ENCODE measurements at regions not wholly inside any gene's neighbourhood (a gene's known extent, or its start where the extent isn't known, plus 50 kb on each side); places are given as distances from the start of the nearest gene placed in this dataset.

- Mint-ChIP-seq H3K4me3 (no peak overlapping the region), H3K27ac (no peak overlapping the region), H3K36me3 (ENCODE audit: low read depth) (peaks cover under 1% of the 10 kb centered on the region; the same call in 1 of the 3 replicates), H3K9me3 (peaks cover under 1% of the 10 kb centered on the region; the same call in 1 of the 3 replicates), H3K27me3 (ENCODE audit: insufficient read depth, low read depth, poor library complexity) (peaks cover 2% of the 10 kb centered on the region), H3K4me1 (no peaks in the 10 kb centered on the region)
- H3K79me2 ChIP-seq (replicated peaks; ENCODE audit: insufficient read depth), result no peaks in the 10 kb centered on the region
- H3K27ac ChIP-seq (ENCODE audit: low read depth), result no peak overlapping the region
- no peaks in the 10 kb centered on the region for H3K36me3 ChIP-seq (ENCODE audit: insufficient read depth)
- H2AFZ ChIP-seq, result no peak overlapping the region
- DNase-seq (ENCODE audit: low spot score), result no peak
- H3K4me3 ChIP-seq, result no peak overlapping the region
- H4K20me1 ChIP-seq (replicated peaks; ENCODE audit: insufficient read depth), result no peaks in the 10 kb centered on the region
- H3K4me1 ChIP-seq (ENCODE audit: insufficient read depth), result no peaks in the 10 kb centered on the region
- no peaks in the 10 kb centered on the region for H3K9me2 ChIP-seq (ENCODE audit: insufficient read depth)
- TF ChIP-seq, protein P1, sequence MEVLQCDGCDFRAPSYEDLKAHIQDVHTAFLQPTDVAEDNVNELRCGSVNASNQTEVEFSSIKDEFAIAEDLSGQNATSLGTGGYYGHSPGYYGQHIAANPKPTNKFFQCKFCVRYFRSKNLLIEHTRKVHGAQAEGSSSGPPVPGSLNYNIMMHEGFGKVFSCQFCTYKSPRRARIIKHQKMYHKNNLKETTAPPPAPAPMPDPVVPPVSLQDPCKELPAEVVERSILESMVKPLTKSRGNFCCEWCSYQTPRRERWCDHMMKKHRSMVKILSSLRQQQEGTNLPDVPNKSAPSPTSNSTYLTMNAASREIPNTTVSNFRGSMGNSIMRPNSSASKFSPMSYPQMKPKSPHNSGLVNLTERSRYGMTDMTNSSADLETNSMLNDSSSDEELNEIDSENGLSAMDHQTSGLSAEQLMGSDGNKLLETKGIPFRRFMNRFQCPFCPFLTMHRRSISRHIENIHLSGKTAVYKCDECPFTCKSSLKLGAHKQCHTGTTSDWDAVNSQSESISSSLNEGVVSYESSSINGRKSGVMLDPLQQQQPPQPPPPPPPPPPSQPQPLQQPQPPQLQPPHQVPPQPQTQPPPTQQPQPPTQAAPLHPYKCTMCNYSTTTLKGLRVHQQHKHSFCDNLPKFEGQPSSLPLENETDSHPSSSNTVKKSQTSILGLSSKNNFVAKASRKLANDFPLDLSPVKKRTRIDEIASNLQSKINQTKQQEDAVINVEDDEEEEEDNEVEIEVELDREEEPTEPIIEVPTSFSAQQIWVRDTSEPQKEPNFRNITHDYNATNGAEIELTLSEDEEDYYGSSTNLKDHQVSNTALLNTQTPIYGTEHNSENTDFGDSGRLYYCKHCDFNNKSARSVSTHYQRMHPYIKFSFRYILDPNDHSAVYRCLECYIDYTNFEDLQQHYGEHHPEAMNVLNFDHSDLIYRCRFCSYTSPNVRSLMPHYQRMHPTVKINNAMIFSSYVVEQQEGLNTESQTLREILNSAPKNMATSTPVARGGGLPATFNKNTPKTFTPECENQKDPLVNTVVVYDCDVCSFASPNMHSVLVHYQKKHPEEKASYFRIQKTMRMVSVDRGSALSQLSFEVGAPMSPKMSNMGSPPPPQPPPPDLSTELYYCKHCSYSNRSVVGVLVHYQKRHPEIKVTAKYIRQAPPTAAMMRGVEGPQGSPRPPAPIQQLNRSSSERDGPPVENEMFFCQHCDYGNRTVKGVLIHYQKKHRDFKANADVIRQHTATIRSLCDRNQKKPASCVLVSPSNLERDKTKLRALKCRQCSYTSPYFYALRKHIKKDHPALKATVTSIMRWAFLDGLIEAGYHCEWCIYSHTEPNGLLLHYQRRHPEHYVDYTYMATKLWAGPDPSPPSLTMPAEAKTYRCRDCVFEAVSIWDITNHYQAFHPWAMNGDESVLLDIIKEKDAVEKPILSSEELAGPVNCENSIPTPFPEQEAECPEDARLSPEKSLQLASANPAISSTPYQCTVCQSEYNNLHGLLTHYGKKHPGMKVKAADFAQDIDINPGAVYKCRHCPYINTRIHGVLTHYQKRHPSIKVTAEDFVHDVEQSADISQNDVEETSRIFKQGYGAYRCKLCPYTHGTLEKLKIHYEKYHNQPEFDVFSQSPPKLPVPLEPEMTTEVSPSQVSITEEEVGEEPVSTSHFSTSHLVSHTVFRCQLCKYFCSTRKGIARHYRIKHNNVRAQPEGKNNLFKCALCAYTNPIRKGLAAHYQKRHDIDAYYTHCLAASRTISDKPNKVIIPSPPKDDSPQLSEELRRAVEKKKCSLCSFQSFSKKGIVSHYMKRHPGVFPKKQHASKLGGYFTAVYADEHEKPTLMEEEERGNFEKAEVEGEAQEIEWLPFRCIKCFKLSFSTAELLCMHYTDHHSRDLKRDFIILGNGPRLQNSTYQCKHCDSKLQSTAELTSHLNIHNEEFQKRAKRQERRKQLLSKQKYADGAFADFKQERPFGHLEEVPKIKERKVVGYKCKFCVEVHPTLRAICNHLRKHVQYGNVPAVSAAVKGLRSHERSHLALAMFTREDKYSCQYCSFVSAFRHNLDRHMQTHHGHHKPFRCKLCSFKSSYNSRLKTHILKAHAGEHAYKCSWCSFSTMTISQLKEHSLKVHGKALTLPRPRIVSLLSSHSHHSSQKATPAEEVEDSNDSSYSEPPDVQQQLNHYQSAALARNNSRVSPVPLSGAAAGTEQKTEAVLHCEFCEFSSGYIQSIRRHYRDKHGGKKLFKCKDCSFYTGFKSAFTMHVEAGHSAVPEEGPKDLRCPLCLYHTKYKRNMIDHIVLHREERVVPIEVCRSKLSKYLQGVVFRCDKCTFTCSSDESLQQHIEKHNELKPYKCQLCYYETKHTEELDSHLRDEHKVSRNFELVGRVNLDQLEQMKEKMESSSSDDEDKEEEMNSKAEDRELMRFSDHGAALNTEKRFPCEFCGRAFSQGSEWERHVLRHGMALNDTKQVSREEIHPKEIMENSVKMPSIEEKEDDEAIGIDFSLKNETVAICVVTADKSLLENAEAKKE (CRISPR knock-in tag; IDR thresholded peaks at IDR 0.05), result no peak
- TF ChIP-seq EZH2 (IDR thresholded peaks at IDR 0.05; ENCODE audit: low read depth, unreplicated experiment) (no peak), JUNB (IDR thresholded peaks at IDR 0.05; ENCODE audit: unreplicated experiment) (no peak), ZNF114 (CRISPR knock-in tag; IDR thresholded peaks at IDR 0.05) (no peak), CREB1 (CRISPR knock-in tag; IDR thresholded peaks at IDR 0.05; ENCODE audit: low read depth) (no peak), CTCF (conservative IDR thresholded peaks at IDR 0.05; ENCODE audit: low read depth in 2 of 2) (no peak), POLR2AphosphoS5 (IDR thresholded peaks at IDR 0.05; ENCODE audit: low read depth) (no peak), EZH2phosphoT487 (IDR thresholded peaks at IDR 0.05; ENCODE audit: unreplicated experiment) (no peak)
- TF ChIP-seq, protein P2, sequence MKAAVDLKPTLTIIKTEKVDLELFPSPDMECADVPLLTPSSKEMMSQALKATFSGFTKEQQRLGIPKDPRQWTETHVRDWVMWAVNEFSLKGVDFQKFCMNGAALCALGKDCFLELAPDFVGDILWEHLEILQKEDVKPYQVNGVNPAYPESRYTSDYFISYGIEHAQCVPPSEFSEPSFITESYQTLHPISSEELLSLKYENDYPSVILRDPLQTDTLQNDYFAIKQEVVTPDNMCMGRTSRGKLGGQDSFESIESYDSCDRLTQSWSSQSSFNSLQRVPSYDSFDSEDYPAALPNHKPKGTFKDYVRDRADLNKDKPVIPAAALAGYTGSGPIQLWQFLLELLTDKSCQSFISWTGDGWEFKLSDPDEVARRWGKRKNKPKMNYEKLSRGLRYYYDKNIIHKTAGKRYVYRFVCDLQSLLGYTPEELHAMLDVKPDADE (IDR thresholded peaks at IDR 0.05), result no peak
- TF ChIP-seq, protein P3, sequence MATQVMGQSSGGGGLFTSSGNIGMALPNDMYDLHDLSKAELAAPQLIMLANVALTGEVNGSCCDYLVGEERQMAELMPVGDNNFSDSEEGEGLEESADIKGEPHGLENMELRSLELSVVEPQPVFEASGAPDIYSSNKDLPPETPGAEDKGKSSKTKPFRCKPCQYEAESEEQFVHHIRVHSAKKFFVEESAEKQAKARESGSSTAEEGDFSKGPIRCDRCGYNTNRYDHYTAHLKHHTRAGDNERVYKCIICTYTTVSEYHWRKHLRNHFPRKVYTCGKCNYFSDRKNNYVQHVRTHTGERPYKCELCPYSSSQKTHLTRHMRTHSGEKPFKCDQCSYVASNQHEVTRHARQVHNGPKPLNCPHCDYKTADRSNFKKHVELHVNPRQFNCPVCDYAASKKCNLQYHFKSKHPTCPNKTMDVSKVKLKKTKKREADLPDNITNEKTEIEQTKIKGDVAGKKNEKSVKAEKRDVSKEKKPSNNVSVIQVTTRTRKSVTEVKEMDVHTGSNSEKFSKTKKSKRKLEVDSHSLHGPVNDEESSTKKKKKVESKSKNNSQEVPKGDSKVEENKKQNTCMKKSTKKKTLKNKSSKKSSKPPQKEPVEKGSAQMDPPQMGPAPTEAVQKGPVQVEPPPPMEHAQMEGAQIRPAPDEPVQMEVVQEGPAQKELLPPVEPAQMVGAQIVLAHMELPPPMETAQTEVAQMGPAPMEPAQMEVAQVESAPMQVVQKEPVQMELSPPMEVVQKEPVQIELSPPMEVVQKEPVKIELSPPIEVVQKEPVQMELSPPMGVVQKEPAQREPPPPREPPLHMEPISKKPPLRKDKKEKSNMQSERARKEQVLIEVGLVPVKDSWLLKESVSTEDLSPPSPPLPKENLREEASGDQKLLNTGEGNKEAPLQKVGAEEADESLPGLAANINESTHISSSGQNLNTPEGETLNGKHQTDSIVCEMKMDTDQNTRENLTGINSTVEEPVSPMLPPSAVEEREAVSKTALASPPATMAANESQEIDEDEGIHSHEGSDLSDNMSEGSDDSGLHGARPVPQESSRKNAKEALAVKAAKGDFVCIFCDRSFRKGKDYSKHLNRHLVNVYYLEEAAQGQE (IDR thresholded peaks at IDR 0.05; ENCODE audit: unreplicated experiment), result no peak
- no peaks in the 10 kb centered on the region for H3F3A ChIP-seq (replicated peaks; ENCODE audit: low read depth)
- no peak for ATAC-seq
- no peak overlapping the region for H3K4me2 ChIP-seq
- no peaks in the 10 kb centered on the region for H3K27me3 ChIP-seq (ENCODE audit: insufficient read depth)
Measured at GRCh38 chr12:107359382-107359781, 266.0 kb upstream of the CRY1 start.

Data from GM23338 (cell line).